Common myeloid progenitor, CD34-positive (primary cell): ENCODE measurements at regions not wholly inside any gene's neighbourhood (a gene's known extent, or its start where the extent isn't known, plus 50 kb on each side); places are given as distances from the start of the nearest gene placed in this dataset.

ENCODE experiments used
- CTCF ChIA-PET: fragments of 350-600 bp; sonication (Branson Sonifier 250); formaldehyde crosslinking; loops from one replicate; lab custom pipeline; 2021; ENCODE audit warnings: antibody characterized with exemption; lab: Charles Lee
- POLR2A ChIA-PET: fragments of 350-600 bp; sonication (Branson Sonifier 250); formaldehyde crosslinking; loops from one replicate; lab custom pipeline; 2021; ENCODE audit warnings: antibody characterized with exemption; lab: Charles Lee
- DNase-seq, 3 donors: peaks; one replicate each; pipeline versions ENCODE4 v3.0.0 to v3.0.0-alpha.2; 2013
- H3K27ac ChIP-seq, 2 experiments: 1 replicate in 1 of 2; 2 replicates in 1 of 2; pipeline ENCODE4 v1.7.0; 2013; ENCODE audit warnings: inconsistent platforms in 2 of 2, low read length in 2 of 2, mild to moderate bottlenecking in 2 of 2, low read depth in 1 of 2, moderate library complexity in 1 of 2; ENCODE audit not compliant: severe bottlenecking in 2 of 2, insufficient read depth in 1 of 2, poor library complexity in 1 of 2
- H3K27me3 ChIP-seq, 5 experiments: replicated peaks in 2 of 5; 1 replicate in 3 of 5; 2 replicates in 2 of 5; pipeline versions ENCODE4 v1.6.1 to v1.7.0; 2013; ENCODE audit warnings: low read length in 4 of 5, mild to moderate bottlenecking in 2 of 5, moderate library complexity in 2 of 5, inconsistent platforms in 1 of 5; ENCODE audit not compliant: insufficient read depth in 5 of 5, control insufficient read depth in 4 of 5
- H3K36me3 ChIP-seq, 4 experiments: 1 replicate in 2 of 4; 2 replicates in 2 of 4; pipeline versions ENCODE4 v1.6.1 to v1.7.0; 2013; ENCODE audit warnings: low read length in 3 of 4, control low read depth in 1 of 4, mild to moderate bottlenecking in 1 of 4; ENCODE audit not compliant: control insufficient read depth in 4 of 4, insufficient read depth in 4 of 4
- H3K4me1 ChIP-seq, 4 experiments: 1 replicate in 3 of 4; 2 replicates in 1 of 4; pipeline versions ENCODE4 v1.6.1 to v1.7.1; 2013; ENCODE audit warnings: low read length in 3 of 4, mild to moderate bottlenecking in 3 of 4, control low read depth in 1 of 4, inconsistent platforms in 1 of 4, moderate library complexity in 1 of 4; ENCODE audit not compliant: control insufficient read depth in 4 of 4, insufficient read depth in 4 of 4; ENCODE audit errors: control extremely low read depth in 1 of 4
- H3K4me3 ChIP-seq, 7 experiments: 1 replicate in 4 of 7; 2 replicates in 3 of 7; pipeline versions ENCODE4 v1.5.1 to v1.7.0; 2013; ENCODE audit warnings: mild to moderate bottlenecking in 7 of 7, low read length in 6 of 7, moderate library complexity in 6 of 7, inconsistent platforms in 2 of 7, low read depth in 2 of 7, control low read depth in 1 of 7; ENCODE audit not compliant: insufficient read depth in 4 of 7, control insufficient read depth in 1 of 7; ENCODE audit errors: extremely low read depth in 1 of 7
- H3K9me3 ChIP-seq, 5 experiments: 1 replicate in 4 of 5; 2 replicates in 1 of 5; pipeline versions ENCODE4 v1.6.1 to v1.7.1; 2013; ENCODE audit warnings: low read length in 4 of 5, mild to moderate bottlenecking in 2 of 5, inconsistent platforms in 1 of 5, low read depth in 1 of 5, moderate library complexity in 1 of 5; ENCODE audit not compliant: control insufficient read depth in 4 of 5, insufficient read depth in 2 of 5; ENCODE audit errors: control extremely low read depth in 1 of 5
- WGBS: methylation state at CpG from one replicate; pipeline ENCODE4 v1.1.5; 2013; ENCODE audit not compliant: insufficient coverage; 5-methylcytosine and 5-hydroxymethylcytosine counted together

- no peaks in the 10 kb centered on the region for H3K36me3 ChIP-seq
- H3K4me1 ChIP-seq = no peaks in the 10 kb centered on the region
- DNase-seq = no peak
- H3K27me3 ChIP-seq = no peaks in the 10 kb centered on the region
- POLR2A ChIA-PET = no interaction called here
- CTCF ChIA-PET = no interaction called here
- H3K9me3 ChIP-seq = no peaks in the 10 kb centered on the region
- no CpG with 5 or more reads among the region's 2 CpGs for WGBS
- H3K4me3 ChIP-seq = no peak overlapping the region
- H3K27ac ChIP-seq = no peak overlapping the region
Observed at GRCh38 chr3:117801912-117802239, 1092.3 kb downstream of the TUSC7 start.

GRCh38 chr3:117809186-117810081 lies 1099.9 kb downstream of the TUSC7 start:
- 100% methylated on average over 1 of the region's 1 CpG for whole genome bisulfite sequencing
- CTCF ChIA-PET = no interaction called here

GRCh38 chr3:117811786-117812185 lies 1102.2 kb downstream of the TUSC7 start:
- DNase-seq = no peak
- no peak overlapping the region for H3K4me3 ChIP-seq
- H3K9me3 ChIP-seq = no peaks in the 10 kb centered on the region
- POLR2A ChIA-PET = no interaction called here
- no peaks in the 10 kb centered on the region for H3K27me3 ChIP-seq
- CTCF ChIA-PET = no interaction called here
- 100% methylated on average over 1 of the region's 2 CpGs for WGBS
- no peaks in the 10 kb centered on the region for H3K36me3 ChIP-seq
- H3K4me1 ChIP-seq = no peaks in the 10 kb centered on the region
- no peak overlapping the region for H3K27ac ChIP-seq

More at GRCh38 chr3:117809186-117810081, 1099.9 kb downstream of the TUSC7 start:
- Histone ChIP-seq H3K4me3 (no peak overlapping the region), H3K36me3 (no peaks in the 10 kb centered on the region), H3K4me1 (no peaks in the 10 kb centered on the region), H3K27ac (no peak overlapping the region), H3K27me3 (no peaks in the 10 kb centered on the region), H3K9me3 (no peaks in the 10 kb centered on the region)
- no peak for DNase-seq
- POLR2A ChIA-PET = no interaction called here

GRCh38 chr3:117814975-117815374 lies 1105.4 kb downstream of the TUSC7 start:
- no peak for DNase-seq
- H3K4me1 ChIP-seq = no peaks in the 10 kb centered on the region
- POLR2A ChIA-PET = no interaction called here
- H3K9me3 ChIP-seq = no peaks in the 10 kb centered on the region
- no peak overlapping the region for H3K27ac ChIP-seq
- H3K27me3 ChIP-seq = no peaks in the 10 kb centered on the region
- CTCF ChIA-PET = no interaction called here
- WGBS = 86% methylated on average over 1 of the region's 2 CpGs
- H3K4me3 ChIP-seq = no peak overlapping the region
- H3K36me3 ChIP-seq = no peaks in the 10 kb centered on the region

GRCh38 chr3:117817103-117817502 lies 1107.5 kb downstream of the TUSC7 start:
- H3K36me3 ChIP-seq = no peaks in the 10 kb centered on the region
- POLR2A ChIA-PET = no interaction called here
- H3K27ac ChIP-seq = no peak overlapping the region
- no peaks in the 10 kb centered on the region for H3K27me3 ChIP-seq
- H3K4me1 ChIP-seq = no peaks in the 10 kb centered on the region
- WGBS = 80% methylated on average over 1 of the region's 2 CpGs
- CTCF ChIA-PET = no interaction called here
- H3K4me3 ChIP-seq = no peak overlapping the region
- DNase-seq = no peak
- H3K9me3 ChIP-seq = no peaks in the 10 kb centered on the region

DNA sequence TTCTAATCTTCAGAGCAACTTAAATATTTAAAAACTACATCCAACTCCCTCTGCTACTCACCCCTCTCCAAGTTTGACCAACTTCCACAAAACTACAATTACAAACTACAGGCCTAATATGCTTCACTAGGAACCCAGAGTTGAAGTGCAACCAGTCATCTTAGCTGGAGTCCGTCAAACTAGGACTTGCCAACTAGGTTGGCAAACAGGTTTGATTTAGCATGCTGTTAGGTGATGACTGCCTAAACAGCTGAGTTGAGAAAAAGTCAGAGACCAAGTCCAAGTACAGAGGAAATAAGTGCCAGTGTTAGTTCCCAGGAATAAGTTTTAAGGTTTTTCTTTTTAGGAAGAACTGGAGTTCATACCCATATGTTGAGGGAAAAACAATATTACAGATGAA lies 1109.0 kb downstream of the TUSC7 start:
- no peak for DNase-seq

DNA sequence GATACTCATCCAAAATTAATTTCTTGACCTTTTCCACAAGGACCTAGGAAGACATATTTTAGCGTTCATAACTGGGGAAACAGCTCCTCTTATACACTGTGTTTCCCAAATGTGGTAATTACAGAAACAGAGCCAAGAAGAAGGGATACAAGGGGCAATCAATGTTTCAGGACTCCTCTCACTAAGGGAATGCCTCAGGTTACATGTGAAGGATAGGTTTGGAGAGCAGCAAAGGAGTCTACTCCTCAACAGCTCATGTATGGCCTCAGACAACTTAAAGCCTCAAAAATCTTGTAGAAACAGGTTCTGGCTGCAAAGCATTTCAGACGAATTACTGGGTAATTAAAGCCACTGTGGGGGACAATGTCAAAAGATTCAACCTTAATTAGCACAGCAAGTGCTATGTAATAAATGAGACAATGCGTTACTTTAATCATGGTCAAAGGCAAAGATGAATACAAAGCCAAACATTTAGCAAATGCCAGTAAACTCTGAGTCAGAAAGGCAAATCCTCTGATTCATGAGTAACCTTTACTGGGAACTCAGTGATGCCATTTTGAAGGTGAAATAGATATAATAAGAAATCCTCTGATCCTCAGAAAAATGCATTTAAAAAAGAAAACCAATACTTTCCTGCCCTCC lies 1111.2 kb downstream of the TUSC7 start:
- no peak for DNase-seq
- Histone ChIP-seq H3K9me3 (no peaks in the 10 kb centered on the region), H3K4me3 (no peak overlapping the region), H3K4me1 (no peaks in the 10 kb centered on the region), H3K36me3 (no peaks in the 10 kb centered on the region), H3K27ac (no peak overlapping the region), H3K27me3 (no peaks in the 10 kb centered on the region)
- CTCF ChIA-PET = no interaction called here
- WGBS = 100% methylated on average over 3 of the region's 3 CpGs
- POLR2A ChIA-PET = no interaction called here

More for the DNA sequence above, 1109.0 kb downstream of the TUSC7 start:
- no peaks in the 10 kb centered on the region for H3K36me3 ChIP-seq
- POLR2A ChIA-PET = no interaction called here
- no CpG with 5 or more reads among the region's 1 CpG for WGBS
- H3K27me3 ChIP-seq = no peaks in the 10 kb centered on the region
- no peaks in the 10 kb centered on the region for H3K9me3 ChIP-seq
- no peaks in the 10 kb centered on the region for H3K4me1 ChIP-seq
- H3K27ac ChIP-seq = no peak overlapping the region
- CTCF ChIA-PET = no interaction called here
- no peak overlapping the region for H3K4me3 ChIP-seq
